Neutrophil (primary cell): ENCODE measurements at regions not wholly inside any gene's neighbourhood (a gene's known extent, or its start where the extent isn't known, plus 50 kb on each side); places are given as distances from the start of the nearest gene placed in this dataset.

ENCODE experiments used
- H3K27ac ChIP-seq: fragments of 200-600 bp; sonication (generic); 2 replicates; pipeline ENCODE4 v1.5.1; 2016; ENCODE audit warnings: mild to moderate bottlenecking, moderate library complexity
- H3K27me3 ChIP-seq: fragments of 200-600 bp; sonication (generic); 2 replicates; pipeline ENCODE4 v1.6.0; 2016; ENCODE audit warnings: mild to moderate bottlenecking
- H3K36me3 ChIP-seq: fragments of 200-600 bp; sonication (generic); 2 replicates; pipeline ENCODE4 v1.5.1; 2017
- H3K4me1 ChIP-seq, 2 experiments: fragments of 200-600 bp in 1 of 2; sonication (generic) in 1 of 2; 1 replicate in 1 of 2; 2 replicates in 1 of 2; pipeline versions ENCODE4 v1.5.1 to v1.6.1; 2013 to 2016; ENCODE audit warnings: low read depth in 1 of 2, low read length in 1 of 2, mild to moderate bottlenecking in 1 of 2, moderate library complexity in 1 of 2; ENCODE audit not compliant: control insufficient read depth in 1 of 2, insufficient read depth in 1 of 2
- H3K4me3 ChIP-seq, 2 experiments: fragments of 200-600 bp in 1 of 2; sonication (generic) in 1 of 2; 1 replicate in 1 of 2; 2 replicates in 1 of 2; pipeline ENCODE4 v1.5.1; 2013 to 2016; ENCODE audit warnings: low read depth in 1 of 2, low read length in 1 of 2, mild to moderate bottlenecking in 1 of 2, moderate library complexity in 1 of 2
- H3K9me3 ChIP-seq: fragments of 200-600 bp; sonication (generic); 2 replicates; pipeline ENCODE4 v1.5.1; 2016
- TF ChIP-seq, protein P1 (sequence below): fragments of 200-600 bp; sonication (generic); IDR thresholded peaks from 2 replicates; pipeline ENCODE4 v1.5.1; 2016; ENCODE audit warnings: antibody characterized with exemption

DNA sequence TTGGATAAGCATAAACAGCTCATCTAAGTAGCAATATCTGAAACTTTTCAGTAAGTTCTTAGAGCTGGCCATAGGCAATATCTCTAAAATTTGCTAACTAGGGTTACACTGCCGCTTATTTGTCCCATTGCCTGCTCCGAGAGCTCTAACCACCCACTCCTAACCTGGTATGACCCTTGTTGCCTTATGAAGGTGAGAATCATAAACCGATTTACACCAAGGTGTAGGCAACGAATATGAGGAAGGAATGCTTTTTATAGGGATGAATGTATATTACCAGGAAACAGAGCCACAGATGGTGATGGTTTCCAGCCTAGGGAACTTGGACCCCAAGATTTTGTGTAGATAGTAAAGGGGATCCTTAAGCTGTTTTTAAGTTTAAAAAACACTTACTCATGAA is 440.9 kb downstream of the PDCD6IP start:
- TF ChIP-seq, protein P1, sequence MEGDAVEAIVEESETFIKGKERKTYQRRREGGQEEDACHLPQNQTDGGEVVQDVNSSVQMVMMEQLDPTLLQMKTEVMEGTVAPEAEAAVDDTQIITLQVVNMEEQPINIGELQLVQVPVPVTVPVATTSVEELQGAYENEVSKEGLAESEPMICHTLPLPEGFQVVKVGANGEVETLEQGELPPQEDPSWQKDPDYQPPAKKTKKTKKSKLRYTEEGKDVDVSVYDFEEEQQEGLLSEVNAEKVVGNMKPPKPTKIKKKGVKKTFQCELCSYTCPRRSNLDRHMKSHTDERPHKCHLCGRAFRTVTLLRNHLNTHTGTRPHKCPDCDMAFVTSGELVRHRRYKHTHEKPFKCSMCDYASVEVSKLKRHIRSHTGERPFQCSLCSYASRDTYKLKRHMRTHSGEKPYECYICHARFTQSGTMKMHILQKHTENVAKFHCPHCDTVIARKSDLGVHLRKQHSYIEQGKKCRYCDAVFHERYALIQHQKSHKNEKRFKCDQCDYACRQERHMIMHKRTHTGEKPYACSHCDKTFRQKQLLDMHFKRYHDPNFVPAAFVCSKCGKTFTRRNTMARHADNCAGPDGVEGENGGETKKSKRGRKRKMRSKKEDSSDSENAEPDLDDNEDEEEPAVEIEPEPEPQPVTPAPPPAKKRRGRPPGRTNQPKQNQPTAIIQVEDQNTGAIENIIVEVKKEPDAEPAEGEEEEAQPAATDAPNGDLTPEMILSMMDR: no peak
- no peaks in the 10 kb centered on the region for H3K9me3 ChIP-seq
- no peaks in the 10 kb centered on the region for H3K27me3 ChIP-seq
- no peak overlapping the region for H3K27ac ChIP-seq
- H3K4me3 ChIP-seq: no peak overlapping the region
- no peaks in the 10 kb centered on the region for H3K36me3 ChIP-seq
- no peaks in the 10 kb centered on the region for H3K4me1 ChIP-seq

DNA sequence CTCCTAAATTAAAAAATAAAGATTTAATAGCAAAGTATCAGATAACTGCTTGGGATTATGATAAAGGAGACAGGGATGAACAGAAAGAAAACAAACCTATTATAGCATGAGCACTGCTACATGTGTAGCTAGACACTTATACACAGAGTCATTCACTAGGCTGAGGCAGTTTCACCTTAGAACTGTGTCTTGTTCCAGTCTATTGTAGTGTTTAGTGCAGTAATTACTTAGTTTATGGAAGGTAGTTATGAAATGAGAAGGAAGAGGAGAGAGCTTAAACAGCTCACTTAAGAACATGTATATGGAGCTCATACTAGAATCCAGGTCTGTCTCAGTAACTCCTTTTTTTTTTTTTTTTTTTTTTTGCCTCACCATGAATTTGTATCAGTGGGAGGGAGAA is 441.4 kb downstream of the PDCD6IP start:
- no peaks in the 10 kb centered on the region for H3K9me3 ChIP-seq
- no peaks in the 10 kb centered on the region for H3K27me3 ChIP-seq
- no peaks in the 10 kb centered on the region for H3K36me3 ChIP-seq
- H3K27ac ChIP-seq: no peak overlapping the region
- no peaks in the 10 kb centered on the region for H3K4me1 ChIP-seq
- TF ChIP-seq, protein P1: no peak
- no peak overlapping the region for H3K4me3 ChIP-seq

DNA sequence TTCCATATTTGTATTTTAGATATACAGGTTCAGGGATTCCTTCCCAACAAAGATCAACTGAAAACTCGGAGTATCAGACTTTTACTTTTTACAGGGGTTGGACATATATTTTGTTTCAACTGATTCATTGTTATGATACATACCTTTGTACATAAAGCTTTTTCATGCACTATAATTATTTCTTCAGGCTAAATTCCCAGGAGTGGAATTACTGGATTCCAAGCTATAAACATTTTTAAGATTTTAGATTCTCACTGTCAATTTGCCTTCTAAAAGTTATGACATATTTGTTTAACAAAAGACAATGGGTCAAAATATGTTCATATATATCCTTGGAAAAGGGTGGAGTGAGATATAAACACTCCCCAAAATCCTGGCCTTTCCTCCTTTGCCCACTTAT is 449.0 kb downstream of the PDCD6IP start:
- Histone ChIP-seq H3K27ac (no peak overlapping the region), H3K36me3 (no peaks in the 10 kb centered on the region), H3K4me3 (no peak overlapping the region), H3K27me3 (no peaks in the 10 kb centered on the region), H3K9me3 (no peaks in the 10 kb centered on the region), H3K4me1 (no peaks in the 10 kb centered on the region)
- TF ChIP-seq, protein P1: no peak

DNA sequence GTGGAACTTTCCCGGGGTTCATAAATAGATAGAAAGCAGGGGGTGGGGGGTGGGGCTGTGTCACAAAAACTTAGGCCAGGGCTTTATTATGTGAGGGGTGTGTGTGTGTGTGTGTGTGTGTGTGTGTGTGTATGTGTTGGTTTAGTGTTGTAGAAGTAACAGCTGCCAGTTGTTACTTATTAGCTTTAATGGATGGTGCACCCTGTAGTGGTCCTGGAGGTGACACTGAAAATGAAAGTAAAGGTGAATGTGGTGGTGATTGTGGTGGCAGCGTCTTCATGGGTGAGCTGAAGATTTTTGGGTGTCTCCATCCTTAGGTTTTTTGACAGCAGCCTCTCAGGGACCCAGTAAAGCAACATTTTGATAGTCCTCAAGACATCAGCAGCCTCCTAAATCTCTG is 449.9 kb downstream of the PDCD6IP start:
- H3K27ac ChIP-seq: no peak overlapping the region
- H3K27me3 ChIP-seq: no peaks in the 10 kb centered on the region
- TF ChIP-seq, protein P1: no peak
- H3K9me3 ChIP-seq: no peaks in the 10 kb centered on the region
- no peak overlapping the region for H3K4me3 ChIP-seq
- H3K4me1 ChIP-seq: no peaks in the 10 kb centered on the region
- no peaks in the 10 kb centered on the region for H3K36me3 ChIP-seq

DNA sequence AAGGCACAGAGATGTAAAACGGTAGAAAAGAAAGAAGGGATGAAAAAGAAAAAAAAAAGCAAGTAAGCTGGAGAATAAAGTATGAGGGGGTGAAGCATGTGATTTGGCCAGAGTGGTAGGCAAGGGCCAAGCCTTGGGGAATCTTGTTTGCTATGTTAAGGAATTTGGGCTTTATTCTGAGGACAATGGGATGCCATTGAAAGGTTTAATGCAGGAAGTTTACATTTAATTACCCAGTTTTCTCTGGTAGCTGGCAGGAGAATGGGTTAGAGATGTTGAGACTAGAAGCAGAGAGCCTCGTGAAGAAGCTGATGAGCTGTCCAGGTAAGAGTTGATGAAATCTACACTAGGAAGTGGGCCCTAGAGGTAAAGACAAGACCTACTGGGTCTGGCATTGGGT is 455.9 kb downstream of the PDCD6IP start:
- no peaks in the 10 kb centered on the region for H3K27me3 ChIP-seq

More for the DNA sequence above, 455.9 kb downstream of the PDCD6IP start:
- TF ChIP-seq, protein P1: no peak
- no peaks in the 10 kb centered on the region for H3K4me1 ChIP-seq
- no peaks in the 10 kb centered on the region for H3K9me3 ChIP-seq
- no peak overlapping the region for H3K27ac ChIP-seq
- H3K4me3 ChIP-seq: no peak overlapping the region
- H3K36me3 ChIP-seq: no peaks in the 10 kb centered on the region
